ENCODE measurements at regions not wholly inside any gene's neighbourhood (a gene's known extent, or its start where the extent isn't known, plus 50 kb on each side); places are given as distances from the start of the nearest gene placed in this dataset.

- no peak overlapping the region for H3K27ac ChIP-seq
- ATAC-seq: no peak
Observed at GRCh38 chr18:73485166-73485565, 617.4 kb upstream of the NETO1 start.

GRCh38 chr18:73482901-73483300, 615.1 kb upstream of the NETO1 start:
- DNase-seq (no peak), ATAC-seq (no peak)
- intact Hi-C loops (cut with DNase I): no loop called here
- no peaks in the 10 kb centered on the region for H3K9me3 ChIP-seq
- WGBS, 3 donors: 89 to 93% (median 92%) methylated on average over 2 of the region's 2 CpGs
- H3K27ac ChIP-seq: no peak overlapping the region
- H3K4me1 ChIP-seq: no peaks in the 10 kb centered on the region
- H3K36me3 ChIP-seq (ENCODE audit: insufficient read depth in 1 of 2, low read depth in 1 of 2): no peaks in the 10 kb centered on the region
- no peak overlapping the region for H3K4me3 ChIP-seq
- no peak for TF ChIP-seq CTCF (IDR thresholded peaks at IDR 0.05)
- no peaks in the 10 kb centered on the region for H3K27me3 ChIP-seq (ENCODE audit: insufficient read depth in 3 of 3, low read length in 2 of 3)

More at GRCh38 chr18:73485166-73485565, 617.4 kb upstream of the NETO1 start:
- H3K9me3 ChIP-seq: no peaks in the 10 kb centered on the region
- DNase-seq: no peak
- no peak for TF ChIP-seq CTCF (IDR thresholded peaks at IDR 0.05)
- no peaks in the 10 kb centered on the region for H3K27me3 ChIP-seq (ENCODE audit: insufficient read depth in 3 of 3, low read length in 2 of 3)
- intact Hi-C loops (cut with DNase I): no loop called here
- WGBS, 3 donors: 63 to 77% (median 64%) methylated on average over 3 of the region's 3 CpGs
- H3K36me3 ChIP-seq (ENCODE audit: insufficient read depth in 1 of 2, low read depth in 1 of 2): no peaks in the 10 kb centered on the region
- H3K4me1 ChIP-seq: no peaks in the 10 kb centered on the region
- H3K4me3 ChIP-seq: no peak overlapping the region

- H3K4me1 ChIP-seq: no peaks in the 10 kb centered on the region
- WGBS, 3 donors: 76 to 78% (median 77%) methylated on average over 2 of the region's 2 CpGs
- H3K4me3 ChIP-seq: no peak overlapping the region
- intact Hi-C loops (cut with DNase I): no loop called here
- H3K27me3 ChIP-seq (ENCODE audit: insufficient read depth in 3 of 3, low read length in 2 of 3): no peaks in the 10 kb centered on the region
- H3K27ac ChIP-seq: no peak overlapping the region
- H3K9me3 ChIP-seq: no peaks in the 10 kb centered on the region
- no peak for TF ChIP-seq CTCF (IDR thresholded peaks at IDR 0.05)
- DNase-seq (no peak), ATAC-seq (no peak)
- H3K36me3 ChIP-seq (ENCODE audit: insufficient read depth in 1 of 2, low read depth in 1 of 2): no peaks in the 10 kb centered on the region
Observed at GRCh38 chr18:73479477-73479876, 611.7 kb upstream of the NETO1 start.

GRCh38 chr18:73478191-73478590, 610.4 kb upstream of the NETO1 start:
- DNase-seq (no peak), ATAC-seq (no peak)
- no peaks in the 10 kb centered on the region for H3K4me1 ChIP-seq
- TF ChIP-seq CTCF (IDR thresholded peaks at IDR 0.05): no peak
- WGBS, 3 donors: 81 to 86% (median 84%) methylated on average over 2 of the region's 2 CpGs
- H3K27ac ChIP-seq: no peak overlapping the region
- no peak overlapping the region for H3K4me3 ChIP-seq
- H3K9me3 ChIP-seq: no peaks in the 10 kb centered on the region
- no peaks in the 10 kb centered on the region for H3K27me3 ChIP-seq (ENCODE audit: insufficient read depth in 3 of 3, low read length in 2 of 3)
- no peaks in the 10 kb centered on the region for H3K36me3 ChIP-seq (ENCODE audit: insufficient read depth in 1 of 2, low read depth in 1 of 2)
- intact Hi-C loops (cut with DNase I): no loop called here

- Histone ChIP-seq H3K27me3 (ENCODE audit: insufficient read depth in 3 of 3, low read length in 2 of 3) (no peaks in the 10 kb centered on the region), H3K36me3 (ENCODE audit: insufficient read depth in 1 of 2, low read depth in 1 of 2) (no peaks in the 10 kb centered on the region), H3K4me3 (no peak overlapping the region), H3K27ac (no peak overlapping the region), H3K9me3 (no peaks in the 10 kb centered on the region), H3K4me1 (no peaks in the 10 kb centered on the region)
- intact Hi-C loops (cut with DNase I): no loop called here
- 87 to 93% (median 93%) methylated on average over 3 of the region's 3 CpGs for WGBS, 3 donors
- ATAC-seq: no peak
- no peak for TF ChIP-seq CTCF (IDR thresholded peaks at IDR 0.05)
- no peak for DNase-seq
Observed at GRCh38 chr18:73476031-73476430, 608.2 kb upstream of the NETO1 start.
